B cell (primary cell): ENCODE measurements at regions not wholly inside any gene's neighbourhood (a gene's known extent, or its start where the extent isn't known, plus 50 kb on each side); places are given as distances from the start of the nearest gene placed in this dataset.

Experiments
- EZH2 ChIP-seq: IDR thresholded peaks from 2 replicates; pipeline ENCODE4 v1.6.1; 2012; ENCODE audit warnings: borderline replicate concordance, low read depth, mild to moderate bottlenecking, moderate library complexity, low read length; ENCODE audit not compliant: insufficient read depth, poor library complexity, severe bottlenecking
- TF ChIP-seq, protein P1 (sequence below): fragments of 200-600 bp; IDR thresholded peaks from one replicate; pipeline ENCODE4 v1.8.0; 2022; ENCODE audit warnings: antibody characterized with exemption, mild to moderate bottlenecking

DNA sequence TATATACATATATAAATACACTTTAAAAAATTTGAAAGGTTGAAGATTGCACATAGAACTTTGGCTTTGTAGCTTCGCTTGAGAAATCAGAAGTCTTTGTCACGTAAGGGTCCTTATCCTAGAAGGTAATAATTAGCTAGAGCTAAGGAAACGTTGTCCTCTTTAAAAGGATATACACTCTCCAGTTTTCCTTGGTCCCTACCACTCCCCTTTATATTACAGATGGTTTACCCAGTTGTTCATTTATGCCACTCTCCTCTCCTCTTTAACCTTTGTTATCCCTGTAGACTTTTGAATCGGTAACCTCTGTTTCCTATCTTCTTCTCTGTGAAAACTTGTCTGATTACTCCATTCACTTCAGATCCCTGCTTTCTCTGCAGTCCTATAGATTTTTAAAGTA is 1101.0 kb upstream of the SEMA6A start:
- no peak for TF ChIP-seq EZH2
- TF ChIP-seq, protein P1, sequence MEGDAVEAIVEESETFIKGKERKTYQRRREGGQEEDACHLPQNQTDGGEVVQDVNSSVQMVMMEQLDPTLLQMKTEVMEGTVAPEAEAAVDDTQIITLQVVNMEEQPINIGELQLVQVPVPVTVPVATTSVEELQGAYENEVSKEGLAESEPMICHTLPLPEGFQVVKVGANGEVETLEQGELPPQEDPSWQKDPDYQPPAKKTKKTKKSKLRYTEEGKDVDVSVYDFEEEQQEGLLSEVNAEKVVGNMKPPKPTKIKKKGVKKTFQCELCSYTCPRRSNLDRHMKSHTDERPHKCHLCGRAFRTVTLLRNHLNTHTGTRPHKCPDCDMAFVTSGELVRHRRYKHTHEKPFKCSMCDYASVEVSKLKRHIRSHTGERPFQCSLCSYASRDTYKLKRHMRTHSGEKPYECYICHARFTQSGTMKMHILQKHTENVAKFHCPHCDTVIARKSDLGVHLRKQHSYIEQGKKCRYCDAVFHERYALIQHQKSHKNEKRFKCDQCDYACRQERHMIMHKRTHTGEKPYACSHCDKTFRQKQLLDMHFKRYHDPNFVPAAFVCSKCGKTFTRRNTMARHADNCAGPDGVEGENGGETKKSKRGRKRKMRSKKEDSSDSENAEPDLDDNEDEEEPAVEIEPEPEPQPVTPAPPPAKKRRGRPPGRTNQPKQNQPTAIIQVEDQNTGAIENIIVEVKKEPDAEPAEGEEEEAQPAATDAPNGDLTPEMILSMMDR: no peak
